PFSK-1 (cell line): ENCODE measurements at regions not wholly inside any gene's neighbourhood (a gene's known extent, or its start where the extent isn't known, plus 50 kb on each side); places are given as distances from the start of the nearest gene placed in this dataset.

ENCODE experiments used
- FOXP2 ChIP-seq: optimal IDR thresholded peaks from 2 replicates; pipeline ENCODE3; 2011; ENCODE audit warnings: borderline replicate concordance, control low read depth, inconsistent platforms; ENCODE audit not compliant: insufficient read depth; ENCODE audit errors: extremely low read length, extremely low read depth
- POLR2AphosphoS5 ChIP-seq: IDR thresholded peaks from 2 replicates; pipeline ENCODE4 v1.6.1; 2012; ENCODE audit warnings: low read depth, mild to moderate bottlenecking, control low read depth, low read length, moderate library complexity
- SIN3A ChIP-seq: IDR thresholded peaks from 2 replicates; pipeline ENCODE4 v1.6.1; 2012; ENCODE audit warnings: mild to moderate bottlenecking, low read length, moderate library complexity, borderline replicate concordance; ENCODE audit not compliant: insufficient read depth
- TAF1 ChIP-seq: IDR thresholded peaks from 2 replicates; pipeline ENCODE4 v1.6.1; 2012; ENCODE audit warnings: low read length, control low read depth, borderline replicate concordance; ENCODE audit not compliant: insufficient read depth
- TF ChIP-seq, protein P1 (sequence below), 2 experiments: IDR thresholded peaks; 2 replicates each; pipeline versions ENCODE4 v1.6.1 to v1.8.0; 2011 to 2012; ENCODE audit warnings: low read depth in 2 of 2, low read length in 2 of 2, control low read depth in 1 of 2, inconsistent platforms in 1 of 2, mild to moderate bottlenecking in 1 of 2, moderate library complexity in 1 of 2; ENCODE audit not compliant: insufficient read depth in 1 of 2

DNA sequence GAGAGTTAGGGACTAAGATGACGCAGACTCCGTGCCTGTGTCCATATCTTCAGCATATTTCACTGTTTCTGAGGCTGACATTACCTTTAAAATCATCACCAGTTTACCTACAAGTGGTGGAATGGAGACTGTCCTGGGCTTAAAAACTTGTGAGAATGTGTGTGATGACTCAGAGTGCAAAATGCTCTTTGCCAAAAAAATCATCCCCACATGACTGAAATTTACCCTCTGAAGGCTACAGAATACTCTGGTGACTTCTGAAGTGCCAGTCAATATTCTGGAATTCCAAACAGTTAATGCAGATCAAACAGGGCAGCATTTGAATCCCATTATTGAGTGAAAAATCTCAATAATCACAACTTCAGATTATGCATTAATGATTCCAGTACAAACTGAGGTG is 901.4 kb downstream of the EFNB2 start:
- TF ChIP-seq FOXP2, result no peak
- TF ChIP-seq, protein P1, sequence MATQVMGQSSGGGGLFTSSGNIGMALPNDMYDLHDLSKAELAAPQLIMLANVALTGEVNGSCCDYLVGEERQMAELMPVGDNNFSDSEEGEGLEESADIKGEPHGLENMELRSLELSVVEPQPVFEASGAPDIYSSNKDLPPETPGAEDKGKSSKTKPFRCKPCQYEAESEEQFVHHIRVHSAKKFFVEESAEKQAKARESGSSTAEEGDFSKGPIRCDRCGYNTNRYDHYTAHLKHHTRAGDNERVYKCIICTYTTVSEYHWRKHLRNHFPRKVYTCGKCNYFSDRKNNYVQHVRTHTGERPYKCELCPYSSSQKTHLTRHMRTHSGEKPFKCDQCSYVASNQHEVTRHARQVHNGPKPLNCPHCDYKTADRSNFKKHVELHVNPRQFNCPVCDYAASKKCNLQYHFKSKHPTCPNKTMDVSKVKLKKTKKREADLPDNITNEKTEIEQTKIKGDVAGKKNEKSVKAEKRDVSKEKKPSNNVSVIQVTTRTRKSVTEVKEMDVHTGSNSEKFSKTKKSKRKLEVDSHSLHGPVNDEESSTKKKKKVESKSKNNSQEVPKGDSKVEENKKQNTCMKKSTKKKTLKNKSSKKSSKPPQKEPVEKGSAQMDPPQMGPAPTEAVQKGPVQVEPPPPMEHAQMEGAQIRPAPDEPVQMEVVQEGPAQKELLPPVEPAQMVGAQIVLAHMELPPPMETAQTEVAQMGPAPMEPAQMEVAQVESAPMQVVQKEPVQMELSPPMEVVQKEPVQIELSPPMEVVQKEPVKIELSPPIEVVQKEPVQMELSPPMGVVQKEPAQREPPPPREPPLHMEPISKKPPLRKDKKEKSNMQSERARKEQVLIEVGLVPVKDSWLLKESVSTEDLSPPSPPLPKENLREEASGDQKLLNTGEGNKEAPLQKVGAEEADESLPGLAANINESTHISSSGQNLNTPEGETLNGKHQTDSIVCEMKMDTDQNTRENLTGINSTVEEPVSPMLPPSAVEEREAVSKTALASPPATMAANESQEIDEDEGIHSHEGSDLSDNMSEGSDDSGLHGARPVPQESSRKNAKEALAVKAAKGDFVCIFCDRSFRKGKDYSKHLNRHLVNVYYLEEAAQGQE (IDR thresholded peaks at IDR 0.05; ENCODE audit: insufficient read depth in 1 of 2, low read depth in 2 of 2, low read length in 2 of 2), result no peak

DNA sequence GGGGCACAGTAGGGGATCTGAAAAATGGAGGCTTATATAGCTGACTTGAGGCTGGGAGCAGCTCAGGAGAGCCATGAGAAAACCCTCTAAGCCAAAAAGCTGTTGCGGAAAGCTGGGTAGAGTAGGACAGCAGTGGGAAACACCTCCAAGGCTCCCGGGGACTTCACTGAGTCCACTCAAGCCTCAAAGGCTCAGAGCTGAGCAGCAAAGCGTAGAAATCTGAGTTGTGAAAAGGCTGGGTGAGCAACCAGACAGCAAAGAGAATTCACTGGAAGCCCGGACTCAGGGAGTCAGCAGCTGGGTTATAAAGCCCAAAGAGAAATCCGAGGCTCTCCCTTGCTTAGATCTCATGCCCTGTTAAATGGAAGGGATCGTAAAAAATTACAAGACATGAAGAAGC is 905.0 kb downstream of the EFNB2 start:
- TF ChIP-seq, protein P1 (IDR thresholded peaks at IDR 0.05; ENCODE audit: insufficient read depth in 1 of 2, low read depth in 2 of 2, low read length in 2 of 2), result no peak
- TF ChIP-seq TAF1 (no peak), POLR2AphosphoS5 (no peak), SIN3A (no peak), FOXP2 (no peak)

DNA sequence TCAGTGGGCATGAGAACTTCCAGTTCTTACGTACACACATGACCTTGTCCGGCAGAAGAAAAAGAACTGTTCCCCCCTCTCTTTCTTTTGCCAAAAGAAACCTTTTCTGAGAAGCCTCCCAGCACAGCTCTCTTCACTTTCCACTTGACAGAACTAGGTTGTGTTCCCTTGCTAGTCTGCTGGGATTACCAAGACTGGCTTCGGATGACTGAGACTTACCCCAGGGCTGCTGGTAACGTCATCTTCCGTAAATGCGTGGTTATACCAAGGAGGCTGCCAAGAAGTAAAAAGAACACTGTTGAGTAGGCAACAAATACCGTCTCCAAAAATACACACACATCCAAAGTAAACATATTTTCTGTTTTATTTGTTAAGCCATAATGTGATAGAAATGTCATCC is 908.2 kb downstream of the EFNB2 start:
- TF ChIP-seq TAF1 (no peak), POLR2AphosphoS5 (no peak), FOXP2 (no peak), SIN3A (no peak)
- TF ChIP-seq, protein P1 (IDR thresholded peaks at IDR 0.05; ENCODE audit: insufficient read depth in 1 of 2, low read depth in 2 of 2, low read length in 2 of 2), result no peak

DNA sequence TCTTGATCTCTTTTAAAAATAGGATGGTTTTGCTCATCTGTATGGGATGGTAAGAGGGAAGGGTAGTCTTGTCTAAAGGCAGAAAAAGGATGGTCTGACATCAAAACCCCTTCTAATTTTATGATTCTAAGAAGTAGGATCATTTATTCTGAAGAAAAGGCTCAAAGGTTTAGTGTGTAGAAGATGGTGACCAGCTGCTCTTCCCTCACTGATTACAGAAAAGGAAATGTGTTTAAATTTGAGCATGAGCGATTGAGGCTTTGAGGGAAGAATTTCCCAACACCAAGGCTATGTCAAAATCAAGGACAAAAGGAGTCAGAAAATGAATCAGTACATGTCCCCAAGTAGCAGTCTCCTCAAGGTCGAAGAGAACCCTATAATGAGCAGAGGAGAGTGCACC is 909.8 kb downstream of the EFNB2 start:
- TF ChIP-seq TAF1 (no peak), SIN3A (no peak), FOXP2 (no peak), POLR2AphosphoS5 (no peak)
- TF ChIP-seq, protein P1 (IDR thresholded peaks at IDR 0.05; ENCODE audit: insufficient read depth in 1 of 2, low read depth in 2 of 2, low read length in 2 of 2), result no peak

DNA sequence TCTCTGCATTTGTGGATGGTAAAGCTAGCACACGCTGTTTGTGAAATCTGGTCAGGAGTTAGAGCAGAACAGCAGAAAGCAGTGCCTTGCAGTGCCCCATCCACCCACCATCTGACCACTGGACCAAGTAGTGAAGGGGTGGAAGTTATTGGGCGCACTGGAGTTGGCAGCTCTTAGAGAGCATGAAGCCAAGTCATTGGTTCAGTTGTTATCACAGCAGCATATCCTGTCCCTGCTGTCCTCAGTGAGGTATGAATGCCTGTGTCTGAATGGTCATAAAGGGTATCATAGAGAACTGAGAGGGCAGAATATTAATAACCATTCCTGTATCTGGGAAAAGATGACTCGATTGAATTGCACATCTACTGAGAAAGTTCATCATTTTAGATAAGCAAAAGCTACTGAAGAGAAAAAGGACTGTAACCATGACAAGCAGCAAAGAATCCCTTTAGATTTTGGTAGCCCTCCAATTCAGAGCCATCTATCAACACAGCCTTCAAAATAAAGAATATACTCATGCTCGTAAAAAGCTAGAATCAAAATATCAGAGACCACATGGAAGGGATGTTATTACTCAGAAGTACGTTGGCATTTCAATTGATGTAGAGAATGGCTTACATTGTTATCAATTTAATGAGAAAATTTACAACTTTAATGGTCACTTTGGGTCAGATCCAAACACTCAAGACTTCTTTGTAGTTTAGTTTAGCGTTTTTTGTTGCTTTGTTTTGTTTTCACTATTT is 919.0 kb downstream of the EFNB2 start:
- TF ChIP-seq FOXP2 (no peak), TAF1 (no peak), SIN3A (no peak), POLR2AphosphoS5 (no peak)
- TF ChIP-seq, protein P1 (IDR thresholded peaks at IDR 0.05; ENCODE audit: insufficient read depth in 1 of 2, low read depth in 2 of 2, low read length in 2 of 2), result no peak
